NCI-H1417 (cell line): ENCODE measurements at regions not wholly inside any gene's neighbourhood (a gene's known extent, or its start where the extent isn't known, plus 50 kb on each side); places are given as distances from the start of the nearest gene placed in this dataset.
"Not testable (repeated sequence)": the region's sequence is repeated elsewhere in the genome, so short reads cannot be mapped to it uniquely, and the experiment has no call there.

Experiments
- DNase-seq, 3 experiments: peaks; one replicate each; lab custom pipeline; 2025; lab: John Stamatoyannopoulos, UW

DNA sequence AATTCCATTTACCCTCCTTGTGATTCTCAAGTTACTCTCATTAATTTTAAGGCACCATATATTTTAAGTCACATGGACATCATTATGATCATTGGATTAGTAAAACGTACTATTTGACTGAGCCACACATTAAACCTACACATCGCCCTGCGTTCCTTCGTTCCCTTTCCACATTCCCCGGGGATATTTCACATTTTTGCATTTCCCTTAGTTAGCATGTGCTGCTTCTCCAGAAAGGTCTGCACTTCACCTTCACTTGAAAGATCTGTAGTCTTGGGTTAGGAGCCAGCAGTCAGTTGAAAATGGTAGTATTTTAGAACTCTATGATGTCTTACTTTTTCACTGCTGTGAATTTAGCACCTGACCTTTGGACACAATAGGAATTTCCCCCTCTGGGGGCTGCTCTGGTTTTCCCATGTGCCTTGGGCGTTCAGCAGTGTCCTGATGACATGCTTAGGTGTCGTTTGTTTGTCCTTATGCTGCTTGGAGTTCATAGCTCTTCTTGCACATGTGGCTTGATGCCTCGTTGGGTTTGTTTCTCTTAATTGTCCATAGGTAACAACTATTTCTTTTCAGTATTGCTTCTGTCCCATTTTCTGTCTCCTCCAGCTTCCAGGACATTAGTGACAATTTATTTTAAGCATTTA, 56.9 kb upstream of the NBPF20 start:
- not testable (repeated sequence) for DNase-seq

DNA sequence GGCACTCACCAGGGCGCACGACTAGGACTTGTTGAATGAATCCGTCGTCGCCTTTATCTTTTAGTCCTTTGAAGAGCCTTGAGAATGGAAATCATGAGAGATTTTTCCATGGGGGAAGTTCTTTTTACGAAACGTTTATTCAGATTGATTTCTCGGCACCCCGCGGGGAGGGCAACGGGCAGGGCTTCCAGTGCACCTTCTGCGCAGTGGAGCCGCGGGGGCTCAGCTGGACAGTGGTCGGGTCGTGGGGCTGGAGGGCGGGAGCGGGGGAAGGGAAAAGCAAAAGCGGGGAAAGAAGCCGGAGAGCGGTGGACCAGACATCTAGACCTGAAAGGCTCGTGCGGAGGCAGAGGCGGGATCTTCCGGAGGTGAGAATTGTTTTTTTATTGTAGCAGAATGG, 50.6 kb upstream of the NBPF20 start:
- not testable (repeated sequence) for DNase-seq

DNA sequence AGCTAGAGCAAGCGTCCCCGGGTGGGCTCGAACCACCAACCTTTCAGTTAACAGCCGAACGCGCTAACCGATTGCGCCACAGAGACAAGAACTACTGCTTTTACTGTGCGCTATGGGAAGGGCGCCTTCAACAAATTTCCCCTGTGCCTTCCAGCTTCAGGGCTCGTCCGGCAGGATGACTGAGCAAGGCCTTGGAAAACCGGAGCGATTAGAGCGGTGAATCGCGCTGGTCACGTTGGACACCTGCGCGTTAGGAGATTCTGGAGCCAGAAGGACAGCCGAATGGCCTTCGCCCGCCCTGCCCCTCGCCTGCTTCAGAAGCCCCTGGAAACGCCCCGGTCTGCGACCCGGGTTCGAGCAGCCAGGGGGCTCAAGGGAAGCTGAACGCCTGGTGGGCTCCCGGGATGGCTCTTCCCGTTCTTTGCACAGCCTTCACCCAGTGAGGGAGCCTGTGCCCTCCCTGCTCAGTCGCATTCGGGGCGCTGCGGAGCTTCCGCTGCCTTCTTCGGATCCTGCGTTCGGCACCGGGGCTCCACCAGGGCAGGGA, 50.0 kb upstream of the NBPF20 start:
- DNase-seq: not testable (repeated sequence)
